ENCODE measurements at regions not wholly inside any gene's neighbourhood (a gene's known extent, or its start where the extent isn't known, plus 50 kb on each side); places are given as distances from the start of the nearest gene placed in this dataset.
"Not testable (repeated sequence)": the region's sequence is repeated elsewhere in the genome, so short reads cannot be mapped to it uniquely, and the experiment has no call there.

GRCh38 chr9:79408617-79409016 lies 163.1 kb upstream of the TLE4 start:
- DNase-seq = no peak

GRCh38 chr9:79409182-79409823 lies 162.5 kb upstream of the TLE4 start:
- no peak for DNase-seq

GRCh38 chr9:79425840-79426239 lies 145.9 kb upstream of the TLE4 start:
- DNase-seq = no peak

- DNase-seq = no peak
These were observed 143.3 kb upstream of the TLE4 start for GRCh38 chr9:79428422-79428821.

- DNase-seq = no peak
These were observed 141.1 kb upstream of the TLE4 start for GRCh38 chr9:79430619-79431018.

GRCh38 chr9:79431019-79431679 lies 140.6 kb upstream of the TLE4 start:
- no peak for DNase-seq

- DNase-seq = no peak
These were observed 139.3 kb upstream of the TLE4 start for GRCh38 chr9:79432485-79432884.

- DNase-seq = no peak
These were observed 138.1 kb upstream of the TLE4 start for GRCh38 chr9:79433703-79434102.

- DNase-seq = not testable (repeated sequence)
These were observed 132.5 kb upstream of the TLE4 start for GRCh38 chr9:79439221-79439620.

- no peak for DNase-seq
These were observed 125.0 kb upstream of the TLE4 start for GRCh38 chr9:79446523-79447307.

GRCh38 chr9:79447308-79447605 lies 124.5 kb upstream of the TLE4 start:
- DNase-seq = no peak

- no peak for DNase-seq
These were observed 124.0 kb upstream of the TLE4 start for GRCh38 chr9:79447762-79448161.

GRCh38 chr9:79452265-79452664 lies 119.5 kb upstream of the TLE4 start:
- DNase-seq = no peak

- no peak for DNase-seq
These were observed 110.1 kb upstream of the TLE4 start for GRCh38 chr9:79461712-79462111.

GRCh38 chr9:79465156-79465555 lies 106.6 kb upstream of the TLE4 start:
- DNase-seq = peak in 1 of 14 donors; percentile 6

- DNase-seq = no peak
These were observed 102.6 kb upstream of the TLE4 start for GRCh38 chr9:79469164-79469563.

GRCh38 chr9:79470954-79471353 lies 100.8 kb upstream of the TLE4 start:
- DNase-seq = no peak

GRCh38 chr9:79471580-79472543 lies 99.9 kb upstream of the TLE4 start:
- peak in 11 of 14 donors; percentile 8 to 94 (median 33) for DNase-seq

GRCh38 chr9:79473704-79474103 lies 98.1 kb upstream of the TLE4 start:
- no peak for DNase-seq

- no peak for DNase-seq
These were observed 94.4 kb upstream of the TLE4 start for GRCh38 chr9:79477241-79477840.

- peak in 9 of 14 donors; percentile 1 to 74 (median 31) for DNase-seq
These were observed 93.6 kb upstream of the TLE4 start for GRCh38 chr9:79477955-79478771.

Data from C1 segment of cervical spinal cord (tissue), 14 donors.